ENCODE measurements at regions not wholly inside any gene's neighbourhood (a gene's known extent, or its start where the extent isn't known, plus 50 kb on each side); places are given as distances from the start of the nearest gene placed in this dataset.

DNA sequence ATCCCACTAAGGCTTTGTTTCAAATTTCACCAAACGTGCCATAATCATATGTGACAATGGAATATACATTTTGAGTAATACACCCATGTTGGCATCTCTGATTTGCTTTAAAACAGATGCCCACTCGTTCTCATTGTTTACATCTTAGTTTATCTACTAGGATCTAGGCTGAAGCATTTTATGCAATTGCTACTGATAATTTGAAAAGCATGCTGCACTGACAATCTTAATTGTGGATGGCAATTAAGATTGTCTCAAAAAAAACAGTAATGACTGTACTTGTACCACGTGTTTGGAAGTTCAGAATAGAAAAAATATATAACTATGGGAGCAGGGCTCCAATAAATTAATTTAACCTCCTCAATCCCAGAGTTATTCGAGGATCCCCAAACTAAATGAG lies 136.8 kb downstream of the CRPPA start:
- no peaks in the 10 kb centered on the region for H3K4me1 ChIP-seq (ENCODE audit: insufficient read depth, low read length, poor library complexity, severe bottlenecking)
- no peak overlapping the region for H3K4me3 ChIP-seq (ENCODE audit: low read depth, low read length, poor library complexity, severe bottlenecking)
- H3K36me3 ChIP-seq (ENCODE audit: insufficient read depth, low read length, poor library complexity, severe bottlenecking), result no peaks in the 10 kb centered on the region
- TF ChIP-seq CTCF (conservative IDR thresholded peaks at IDR 0.05; ENCODE audit: low read depth, low read length) (no peak), EZH2 (IDR thresholded peaks at IDR 0.05; ENCODE audit: borderline replicate concordance, low read depth, low read length, poor library complexity, severe bottlenecking) (no peak)
- DNase-seq (ENCODE audit: low spot score), result no peak
- H3K27me3 ChIP-seq (replicated peaks; ENCODE audit: insufficient read depth, low read depth, low read length, poor library complexity), result no peaks in the 10 kb centered on the region
- intact Hi-C loops (cut with micrococcal nuclease; ENCODE audit: unreplicated experiment), result no loop called here
- no peaks in the 10 kb centered on the region for H3K9me3 ChIP-seq (ENCODE audit: low read depth, low read length, poor library complexity, severe bottlenecking)
- no peak overlapping the region for H3K27ac ChIP-seq (ENCODE audit: low read depth, low read length, poor library complexity, severe bottlenecking)
- ChIA-PET CTCF (no interaction called here), POLR2A (ENCODE audit: low non-redundant PET) (no interaction called here)
- BruUV-seq (replicated peaks), result no TSS peak

GRCh38 chr7:16278167-16278787 lies 143.1 kb downstream of the CRPPA start:
- no peaks in the 10 kb centered on the region for H3K36me3 ChIP-seq (ENCODE audit: insufficient read depth, low read length, poor library complexity, severe bottlenecking)
- intact Hi-C loops (cut with micrococcal nuclease; ENCODE audit: unreplicated experiment), result no loop called here
- DNase-seq (ENCODE audit: low spot score), result no peak
- CTCF ChIA-PET, result no interaction called here
- H3K9me3 ChIP-seq (ENCODE audit: low read depth, low read length, poor library complexity, severe bottlenecking), result no peaks in the 10 kb centered on the region
- no peak overlapping the region for H3K4me3 ChIP-seq (ENCODE audit: low read depth, low read length, poor library complexity, severe bottlenecking)
- no peak overlapping the region for H3K27ac ChIP-seq (ENCODE audit: low read depth, low read length, poor library complexity, severe bottlenecking)
- TF ChIP-seq EZH2 (IDR thresholded peaks at IDR 0.05; ENCODE audit: borderline replicate concordance, low read depth, low read length, poor library complexity, severe bottlenecking) (no peak), CTCF (conservative IDR thresholded peaks at IDR 0.05; ENCODE audit: low read depth, low read length) (no peak)
- no peaks in the 10 kb centered on the region for H3K27me3 ChIP-seq (replicated peaks; ENCODE audit: insufficient read depth, low read depth, low read length, poor library complexity)
- BruUV-seq (replicated peaks), result no TSS peak
- H3K4me1 ChIP-seq (ENCODE audit: insufficient read depth, low read length, poor library complexity, severe bottlenecking), result no peaks in the 10 kb centered on the region
- POLR2A ChIA-PET (ENCODE audit: low non-redundant PET), result no interaction called here

GRCh38 chr7:16271990-16272665 lies 149.2 kb downstream of the CRPPA start:
- no peaks in the 10 kb centered on the region for H3K4me1 ChIP-seq (ENCODE audit: insufficient read depth, low read length, poor library complexity, severe bottlenecking)
- no peaks in the 10 kb centered on the region for H3K27me3 ChIP-seq (replicated peaks; ENCODE audit: insufficient read depth, low read depth, low read length, poor library complexity)
- no peaks in the 10 kb centered on the region for H3K9me3 ChIP-seq (ENCODE audit: low read depth, low read length, poor library complexity, severe bottlenecking)
- intact Hi-C loops (cut with micrococcal nuclease; ENCODE audit: unreplicated experiment), result no loop called here
- no peaks in the 10 kb centered on the region for H3K36me3 ChIP-seq (ENCODE audit: insufficient read depth, low read length, poor library complexity, severe bottlenecking)
- DNase-seq (ENCODE audit: low spot score), result no peak
- ChIA-PET POLR2A (ENCODE audit: low non-redundant PET) (no interaction called here), CTCF (no interaction called here)
- TF ChIP-seq CTCF (conservative IDR thresholded peaks at IDR 0.05; ENCODE audit: low read depth, low read length) (no peak), EZH2 (IDR thresholded peaks at IDR 0.05; ENCODE audit: borderline replicate concordance, low read depth, low read length, poor library complexity, severe bottlenecking) (no peak)
- no TSS peak for BruUV-seq (replicated peaks)
- no peak overlapping the region for H3K4me3 ChIP-seq (ENCODE audit: low read depth, low read length, poor library complexity, severe bottlenecking)
- no peak overlapping the region for H3K27ac ChIP-seq (ENCODE audit: low read depth, low read length, poor library complexity, severe bottlenecking)

Measured in A673 (cell line).